ENCODE measurements at regions not wholly inside any gene's neighbourhood (a gene's known extent, or its start where the extent isn't known, plus 50 kb on each side); places are given as distances from the start of the nearest gene placed in this dataset.
"Not testable (repeated sequence)": the region's sequence is repeated elsewhere in the genome, so short reads cannot be mapped to it uniquely, and the experiment has no call there.

DNA sequence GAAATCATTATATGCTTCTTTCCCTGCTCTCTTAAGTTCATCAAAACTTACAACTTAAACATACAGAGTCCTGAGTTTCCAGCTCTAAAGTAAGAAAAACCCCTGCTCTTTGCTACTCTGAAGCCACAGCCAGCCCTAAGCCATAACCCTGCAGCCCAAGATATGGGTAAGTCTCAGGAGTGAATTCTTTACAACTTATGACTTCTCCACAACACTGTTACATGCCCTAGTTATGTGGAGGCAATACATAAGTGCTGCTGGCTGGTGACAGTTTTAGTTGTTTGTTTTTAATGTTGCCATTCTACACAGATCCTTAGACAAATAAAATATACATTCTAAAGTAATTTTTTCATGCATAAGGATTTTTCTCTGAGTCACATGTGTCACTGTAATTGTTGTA lies 100.2 kb downstream of the FBXO8 start:
- DNase-seq: no peak

DNA sequence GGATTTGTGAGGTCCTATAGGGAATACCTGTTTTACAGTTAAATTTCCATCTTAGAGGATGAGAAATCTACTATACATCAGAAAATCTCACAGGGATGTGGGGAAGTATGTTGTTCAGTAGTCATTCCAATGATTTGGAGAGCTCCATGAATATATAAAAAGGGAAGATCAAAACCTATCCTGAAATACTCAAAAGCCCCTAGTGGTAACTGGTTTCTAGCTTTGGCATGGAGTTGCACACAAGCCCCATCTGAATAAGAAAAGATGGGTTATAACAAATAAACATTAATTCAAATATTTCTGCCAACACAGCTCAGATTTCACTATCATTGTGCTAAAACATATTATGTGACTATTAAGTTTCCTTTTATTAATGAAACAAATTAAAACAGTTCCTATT lies 101.6 kb downstream of the FBXO8 start:
- DNase-seq: no peak

GRCh38 chr4:174177536-174177935 lies 105.9 kb downstream of the FBXO8 start:
- no peak for DNase-seq

DNA sequence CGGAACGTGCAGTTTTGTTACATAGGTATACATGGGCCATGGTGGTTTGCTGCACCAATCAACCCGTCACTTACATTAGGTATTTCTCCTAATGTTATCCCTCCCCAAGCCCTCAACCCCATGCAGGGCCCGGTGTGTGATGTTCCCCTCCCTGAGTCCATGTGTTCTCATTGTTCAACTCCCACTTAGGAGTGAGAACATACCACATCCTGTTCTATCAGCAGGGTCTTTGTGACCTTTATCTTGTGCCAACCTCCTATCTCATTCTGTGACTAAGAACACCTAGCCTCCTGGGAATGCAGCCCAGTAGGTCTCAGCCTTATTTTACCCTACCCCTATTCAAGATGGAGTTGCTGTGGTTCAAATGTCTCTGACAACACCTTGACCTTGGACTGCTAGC lies 107.6 kb downstream of the FBXO8 start:
- DNase-seq: not testable (repeated sequence)

GRCh38 chr4:174173360-174173759 lies 110.1 kb downstream of the FBXO8 start:
- DNase-seq: no peak

- DNase-seq: no peak
Observed at GRCh38 chr4:174172274-174172673, 111.2 kb downstream of the FBXO8 start.

DNA sequence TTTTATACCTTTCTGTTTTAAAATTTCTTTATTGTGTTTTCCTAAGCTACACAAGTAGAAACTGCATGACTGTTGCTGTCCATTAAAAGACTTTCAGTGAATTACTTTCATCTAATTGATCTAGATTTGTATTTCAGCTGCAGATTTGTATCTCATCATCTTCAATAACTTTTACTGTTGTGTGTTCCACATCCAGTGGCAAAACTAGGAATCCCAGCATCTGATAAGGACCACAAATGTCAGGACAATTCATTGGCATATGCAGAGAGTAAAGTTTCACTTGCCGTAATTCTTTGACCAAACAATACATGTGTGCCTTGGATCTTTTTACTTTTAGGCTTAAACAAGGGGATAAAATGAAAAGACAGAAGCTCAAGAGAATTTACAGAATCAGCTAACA lies 112.6 kb downstream of the FBXO8 start:
- DNase-seq: no peak

DNA sequence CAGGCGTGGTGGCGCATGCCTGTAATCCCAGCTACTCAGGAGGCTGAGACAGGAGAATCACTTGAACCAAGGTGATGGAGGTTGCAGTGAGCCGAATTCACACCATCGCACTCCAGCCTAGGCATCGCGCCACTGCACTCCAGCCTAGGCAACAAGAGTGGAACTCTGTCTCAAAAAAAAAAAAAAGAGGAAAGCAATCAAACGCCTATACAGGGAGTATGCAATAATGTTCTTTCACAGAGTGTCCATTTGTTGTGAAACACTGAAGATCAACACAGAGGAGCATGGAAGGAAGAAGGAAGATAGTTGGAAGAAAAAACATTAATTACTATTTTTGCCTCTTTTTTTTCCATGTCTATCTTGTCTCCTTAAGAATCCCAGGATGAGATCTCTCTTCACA lies 113.4 kb downstream of the FBXO8 start:
- DNase-seq: no peak

DNA sequence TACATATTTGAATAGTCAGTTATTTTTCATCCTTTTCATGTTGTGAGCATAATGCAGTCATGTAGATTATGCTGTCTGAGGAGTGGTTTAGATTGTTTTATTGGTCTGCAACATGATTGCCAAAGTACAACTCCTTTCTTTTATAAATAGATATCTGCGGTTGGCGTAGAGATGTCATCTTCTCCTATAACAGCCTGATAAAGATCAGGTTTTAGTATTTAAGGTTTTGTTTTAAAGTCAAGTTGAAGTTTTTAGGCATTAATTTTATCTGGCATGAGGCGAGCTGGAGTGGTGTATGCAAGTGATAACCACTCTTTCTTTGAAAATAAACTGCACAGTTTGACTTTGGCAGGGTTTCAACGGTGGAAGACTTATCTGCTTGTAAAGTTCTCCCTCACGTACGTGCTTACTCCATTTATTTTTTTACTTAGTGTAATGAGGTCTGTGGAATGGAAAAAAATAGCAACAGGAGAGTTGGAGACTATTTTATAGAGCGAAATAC lies 126.3 kb downstream of the FBXO8 start:
- no peak for DNase-seq

DNA sequence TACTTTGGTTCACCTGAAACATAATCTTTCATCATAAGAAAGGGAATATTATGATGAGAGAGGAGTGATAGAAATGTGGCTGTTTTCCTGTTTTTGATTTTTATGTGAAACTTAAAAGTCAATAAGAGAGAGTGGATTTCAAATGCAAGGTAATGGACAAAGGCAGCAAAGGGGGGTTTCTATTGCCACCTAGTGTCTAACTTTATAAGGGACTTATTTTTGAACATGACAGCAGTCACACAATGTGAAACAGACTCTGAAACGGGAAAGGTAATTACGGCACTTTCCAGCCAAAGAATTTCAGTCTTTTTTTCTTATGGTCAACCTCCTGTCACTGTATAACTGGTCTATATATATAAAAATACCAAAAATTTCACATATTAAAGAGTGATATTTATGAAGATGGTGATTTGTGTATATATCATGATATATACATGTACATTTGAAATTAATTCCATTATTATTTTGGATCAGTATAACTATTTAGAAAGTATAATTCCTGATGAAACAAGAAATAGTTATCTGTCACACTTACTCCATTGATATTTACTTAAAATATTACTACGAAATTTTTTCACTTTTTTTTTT lies 127.1 kb downstream of the FBXO8 start:
- DNase-seq: no peak

DNA sequence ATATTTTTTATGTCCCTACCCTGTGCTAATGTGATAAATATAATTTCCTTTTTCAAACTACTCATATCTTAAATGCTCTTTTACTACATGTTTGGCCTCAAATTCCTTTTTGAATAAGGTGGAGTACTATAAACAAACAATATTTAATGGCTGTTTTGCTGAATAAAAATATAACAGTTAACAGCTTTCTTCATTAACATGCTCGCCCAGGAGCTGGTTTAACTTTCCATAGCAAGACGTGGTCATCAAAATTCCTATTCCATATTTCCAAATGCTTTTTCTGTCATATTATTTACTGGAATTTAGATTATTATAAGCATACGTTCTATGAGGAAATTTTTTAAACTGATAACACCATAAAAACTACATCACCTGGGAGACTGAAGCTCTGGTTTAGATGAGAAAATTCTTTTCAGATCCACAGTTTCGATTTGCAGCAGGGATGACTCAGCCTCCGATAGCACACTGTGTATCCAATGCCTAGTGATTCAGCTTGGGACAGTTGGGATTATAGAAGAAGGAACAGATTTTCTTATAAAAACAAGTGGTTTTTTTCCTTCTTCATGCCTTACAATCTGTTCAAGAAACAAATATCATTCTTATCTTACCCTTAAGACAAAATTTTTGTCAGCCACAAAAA lies 129.1 kb downstream of the FBXO8 start:
- no peak for DNase-seq

GRCh38 chr4:174152717-174153466 lies 130.6 kb downstream of the FBXO8 start:
- DNase-seq: no peak

- DNase-seq: no peak
Observed at GRCh38 chr4:174147863-174148262, 135.6 kb downstream of the FBXO8 start.

DNA sequence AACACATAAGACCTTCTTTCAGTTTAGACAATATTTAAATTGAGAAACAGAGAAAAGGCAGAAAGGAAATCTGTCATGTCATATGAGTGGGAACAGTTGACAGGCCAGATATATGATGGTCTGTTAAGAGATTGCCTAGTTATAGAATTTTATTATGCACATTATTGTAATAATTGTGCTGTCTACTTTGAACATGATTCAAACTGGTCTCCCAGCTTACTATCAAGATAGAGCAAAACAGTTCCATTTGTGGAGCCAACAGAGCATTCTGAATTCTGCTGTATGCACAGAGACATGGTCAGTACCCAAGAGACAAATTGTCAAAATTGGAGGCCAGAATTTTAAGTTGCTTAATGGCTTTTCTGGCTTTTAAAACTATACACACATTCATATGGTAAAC lies 139.4 kb downstream of the FBXO8 start:
- DNase-seq: no peak

DNA sequence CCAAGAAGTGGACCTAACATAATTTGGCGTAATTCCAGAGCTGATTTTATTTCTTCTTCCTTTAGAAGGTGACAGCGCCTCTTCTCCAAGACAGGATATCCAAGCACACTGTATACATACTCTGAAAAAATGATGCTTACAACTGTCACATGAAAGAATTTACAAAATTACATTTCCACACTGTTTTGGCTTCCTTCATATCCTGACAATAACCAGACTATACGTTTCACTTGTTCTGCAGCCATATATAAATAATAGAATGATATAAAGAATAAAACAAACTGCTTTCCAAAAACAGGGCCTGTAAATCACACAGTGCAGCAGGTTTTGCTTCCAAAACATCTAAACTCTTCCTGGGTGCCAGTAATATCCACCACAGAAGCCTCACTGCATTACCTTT lies 141.6 kb downstream of the FBXO8 start:
- DNase-seq: no peak

GRCh38 chr4:174138616-174139015 lies 144.9 kb downstream of the FBXO8 start:
- no peak for DNase-seq

GRCh38 chr4:174137698-174138097 lies 145.8 kb downstream of the FBXO8 start:
- DNase-seq: no peak

GRCh38 chr4:174135936-174136406 lies 147.5 kb downstream of the FBXO8 start:
- DNase-seq: no peak

- DNase-seq: no peak
Observed at GRCh38 chr4:174135530-174135929, 147.9 kb downstream of the FBXO8 start.

GRCh38 chr4:174134361-174134760 lies 149.1 kb downstream of the FBXO8 start:
- no peak for DNase-seq

GRCh38 chr4:174133551-174133950 lies 149.9 kb downstream of the FBXO8 start:
- no peak for DNase-seq

DNA sequence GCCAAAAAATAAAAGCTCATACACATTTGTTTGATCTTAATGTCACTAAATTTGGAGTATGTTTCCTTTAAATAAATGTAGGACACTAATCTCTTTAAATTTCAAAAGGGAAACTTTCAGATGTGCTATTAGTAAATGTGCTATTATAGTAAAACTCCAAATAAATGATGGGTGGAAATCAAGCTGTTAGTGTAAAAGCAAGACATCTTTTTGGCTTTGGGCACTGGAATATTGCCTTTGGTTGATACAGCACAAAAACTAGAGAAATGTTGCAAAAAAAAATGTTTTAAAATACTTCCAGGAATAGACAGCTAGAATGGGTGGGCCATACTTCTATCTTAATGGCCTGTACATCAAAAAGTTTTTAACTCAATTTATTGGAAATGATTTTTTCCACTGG lies 151.6 kb downstream of the FBXO8 start:
- DNase-seq: no peak

DNA sequence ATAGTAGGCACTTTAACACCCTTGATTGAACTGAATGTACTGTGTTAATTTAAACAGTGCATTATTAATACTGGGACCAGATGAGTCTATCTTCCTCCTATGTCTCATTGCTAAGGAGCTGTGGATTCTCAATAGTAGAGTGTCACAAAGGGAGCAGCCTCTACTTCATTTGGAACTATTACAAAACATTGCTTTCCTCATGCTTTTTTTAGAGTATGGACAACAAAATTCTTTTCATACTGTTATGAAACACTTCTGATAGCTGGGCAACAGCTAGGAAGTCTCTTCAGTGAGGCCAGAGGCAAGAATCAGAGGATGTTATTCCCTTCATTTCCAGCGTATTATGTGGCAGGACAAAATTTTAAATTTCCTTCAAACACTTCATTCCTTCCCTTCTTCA lies 160.8 kb downstream of the FBXO8 start:
- no peak for DNase-seq

Data from activated CD4-positive, alpha-beta T cell treated with anti-CD3 and anti-CD28 coated beads, Interleukin-2, amount 50 U/mL, for 1 hour (primary cell).